K562 (cell line): ENCODE measurements at regions not wholly inside any gene's neighbourhood (a gene's known extent, or its start where the extent isn't known, plus 50 kb on each side); places are given as distances from the start of the nearest gene placed in this dataset.

Experiments
- ATAC-seq: fragments of 200-7000 bp; cut with Tn5 transposase; 3 replicates; pipeline ENCODE4 v1.9.1; 2020; ENCODE audit warnings: moderate library complexity
- BruUV-seq: library from RNA; stranded (reverse); fragments of 400-500 nt; replicated peaks from 2 replicates; lab custom pipeline; 2021; lab: Mats Ljungman, UMichigan
- CTCF ChIA-PET: fragments of 300-600 bp; formaldehyde crosslinking; extraction: SDS; loops from one replicate; lab custom pipeline; 2021; ENCODE audit warnings: low intra/inter-chr PET ratio; lab: Yijun Ruan, JAX
- POLR2A ChIA-PET: fragments of 300-600, 350-650 bp; sonication (Branson Sonifier 250); formaldehyde crosslinking; extraction: SDS; loops from one replicate; lab custom pipeline; 2021; ENCODE audit warnings: antibody characterized with exemption, inconsistent platforms; lab: Yijun Ruan, JAX
- DNase-seq, 4 experiments: peaks; one replicate each; pipeline versions ENCODE4 v3.0.0 to v3.0.0-alpha.2; 2011 to 2018; ENCODE audit warnings: low spot score in 3 of 4, mixed read lengths in 3 of 4; ENCODE audit errors: extremely low read depth in 1 of 4
- FAIRE-seq: peaks from 2 replicates; lab custom pipeline; 2011; peaks lifted over from hg19 to GRCh38; lab: Jason Lieb, UNC
- H2AFZ ChIP-seq: 2 replicates; pipeline ENCODE4 v1.6.0; 2011; ENCODE audit warnings: low read depth, low read length, control low read depth, inconsistent platforms
- H3K27ac ChIP-seq: fragments of 200-600 bp; 3 replicates; pipeline ENCODE4 v1.8.0; 2011; ENCODE audit warnings: low read depth, mild to moderate bottlenecking, control low read depth, inconsistent platforms, low read length, moderate library complexity, mixed read lengths; ENCODE audit errors: extremely low read depth
- H3K27me3 ChIP-seq, 2 experiments: fragments of 300-600 bp in 1 of 2; 2 replicates in 1 of 2; 3 replicates in 1 of 2; pipeline versions ENCODE4 v1.6.0 to v1.8.0; 2011; ENCODE audit warnings: inconsistent platforms in 2 of 2, low read length in 2 of 2, mild to moderate bottlenecking in 1 of 2, mixed read lengths in 1 of 2, moderate library complexity in 1 of 2; ENCODE audit not compliant: control insufficient read depth in 2 of 2, insufficient read depth in 2 of 2
- H3K36me3 ChIP-seq: fragments of 300-600 bp; 3 replicates; pipeline ENCODE4 v1.8.0; 2011; ENCODE audit warnings: mild to moderate bottlenecking, low read length, inconsistent platforms; ENCODE audit not compliant: control insufficient read depth, insufficient read depth
- H3K4me1 ChIP-seq, 2 experiments: fragments of 200-600 bp in 1 of 2; replicated peaks in 1 of 2; 2 replicates in 1 of 2; 3 replicates in 1 of 2; pipeline versions ENCODE4 v1.5.1 to v1.8.0; 2011; ENCODE audit warnings: inconsistent platforms in 2 of 2, low read length in 2 of 2, mild to moderate bottlenecking in 1 of 2, mixed read lengths in 1 of 2, moderate library complexity in 1 of 2; ENCODE audit not compliant: control insufficient read depth in 2 of 2, insufficient read depth in 2 of 2
- H3K4me2 ChIP-seq: 2 replicates; pipeline ENCODE4 v1.6.1; 2011; ENCODE audit warnings: low read length, control low read depth, inconsistent platforms, mixed read lengths; ENCODE audit not compliant: insufficient read depth
- H3K4me3 ChIP-seq: fragments of 200-600 bp; sonication (generic), shearing (Covaris generic); 2 replicates; pipeline ENCODE4 v1.5.1; 2016; ENCODE audit warnings: control low read depth, inconsistent platforms
- H3K79me2 ChIP-seq: fragments of 200-600 bp; 3 replicates; pipeline ENCODE4 v1.8.0; 2011; ENCODE audit warnings: low read length, inconsistent platforms; ENCODE audit not compliant: control insufficient read depth, insufficient read depth
- H3K9ac ChIP-seq, 2 experiments: 2 replicates each; pipeline versions ENCODE4 v1.6.0 to v1.6.1; 2011; ENCODE audit warnings: low read depth in 2 of 2, low read length in 2 of 2, control low read depth in 1 of 2, inconsistent platforms in 1 of 2, mild to moderate bottlenecking in 1 of 2, mixed read lengths in 1 of 2; ENCODE audit not compliant: insufficient read depth in 1 of 2
- H3K9me1 ChIP-seq: one replicate; pipeline ENCODE4 v1.6.0; 2011; ENCODE audit warnings: inconsistent platforms, mild to moderate bottlenecking, low read length, moderate library complexity; ENCODE audit not compliant: control insufficient read depth, insufficient read depth
- H3K9me3 ChIP-seq: replicated peaks from 2 replicates; pipeline ENCODE4 v1.5.1; 2011; ENCODE audit warnings: low read depth, low read length, inconsistent platforms; ENCODE audit not compliant: control insufficient read depth, insufficient read depth
- H4K20me1 ChIP-seq: replicated peaks from 2 replicates; pipeline ENCODE4 v1.6.1; 2011; ENCODE audit warnings: low read length, inconsistent platforms, mixed read lengths; ENCODE audit not compliant: control insufficient read depth, insufficient read depth
- BRCA1 ChIP-seq, 2 experiments: fragments of 450-650 bp in 1 of 2; sonication (generic) in 1 of 2; formaldehyde crosslinking in 1 of 2; IDR thresholded peaks; 2 replicates each; pipeline versions ENCODE4 v1.5.0 to v1.6.1; 2017 to 2020; ENCODE audit warnings: mild to moderate bottlenecking in 1 of 2, missing genetic modification reagents in 1 of 2
- CXXC5 ChIP-seq: fragments of 250-450 bp; sonication (Bioruptor Pico); IDR thresholded peaks from 2 replicates; pipeline ENCODE4 v1.8.0; 2022; ENCODE audit warnings: inconsistent platforms, mild to moderate bottlenecking, moderate library complexity
- DMBX1 ChIP-seq: fragments of 250-450 bp; sonication (Bioruptor Pico); IDR thresholded peaks from 2 replicates; pipeline ENCODE4 v1.8.0; 2022; ENCODE audit warnings: inconsistent platforms, mild to moderate bottlenecking, moderate library complexity, borderline replicate concordance
- HMG20B ChIP-seq: fragments of 250-450 bp; sonication (Bioruptor Pico); IDR thresholded peaks from 2 replicates; pipeline ENCODE4 v1.5.0; 2021; ENCODE audit warnings: mild to moderate bottlenecking
- L3MBTL2 ChIP-seq: fragments of 450-650 bp; IDR thresholded peaks from 2 replicates; pipeline ENCODE4 v1.6.1; 2016; ENCODE audit warnings: mild to moderate bottlenecking, moderate library complexity
- NFXL1 ChIP-seq: fragments of 450-650 bp; formaldehyde crosslinking; IDR thresholded peaks from 2 replicates; pipeline ENCODE4 v1.4.0; 2021; ENCODE audit warnings: mild to moderate bottlenecking
- NFYB ChIP-seq: IDR thresholded peaks from 2 replicates; pipeline ENCODE4 v1.6.1; 2011; ENCODE audit warnings: mild to moderate bottlenecking, moderate library complexity; ENCODE audit not compliant: insufficient read length; ENCODE audit errors: extremely low read depth
- PCBP2 ChIP-seq: fragments of 200-400 bp; formaldehyde crosslinking; IDR thresholded peaks from 2 replicates; pipeline ENCODE4 v1.6.1; 2018; ENCODE audit warnings: low read length, low read depth, mild to moderate bottlenecking, moderate library complexity; ENCODE audit not compliant: poor library complexity, severe bottlenecking
- POLR2AphosphoS5 ChIP-seq: IDR thresholded peaks from 2 replicates; pipeline ENCODE4 v1.6.1; 2011; ENCODE audit warnings: mild to moderate bottlenecking, low read depth, low read length, moderate library complexity; ENCODE audit not compliant: control insufficient read depth, insufficient read depth
- TEAD1 ChIP-seq, 2 experiments: fragments of 450-650 bp in 1 of 2; sonication (generic) in 1 of 2; formaldehyde crosslinking; IDR thresholded peaks; 2 replicates each; pipeline versions ENCODE4 v1.4.0 to v1.8.0; 2020 to 2022; ENCODE audit warnings: mild to moderate bottlenecking in 2 of 2, missing genetic modification reagents in 1 of 2
- ZNF274 ChIP-seq: IDR thresholded peaks from 2 replicates; pipeline ENCODE4 v1.6.1; 2011; ENCODE audit warnings: low read depth, mild to moderate bottlenecking, low read length, moderate library complexity, borderline replicate concordance
- ZNF717 ChIP-seq: fragments of 250-450 bp; sonication (Bioruptor Pico); IDR thresholded peaks from 2 replicates; pipeline ENCODE4 v1.5.0; 2021
- WGBS: fragments of 100-300 bp; shearing (Covaris generic); methylation state at CpG from one replicate; pipeline ENCODE4 v1.1.6; 2016; ENCODE audit warnings: low coverage, mixed read lengths; ENCODE audit not compliant: insufficient coverage; ENCODE audit errors: missing lambda C conversion rate; 5-methylcytosine and 5-hydroxymethylcytosine counted together
- in situ Hi-C: fragments of 300-500 bp; cut with MboI; formaldehyde crosslinking; loops from 4 replicates; pipeline ENCODE4 v1.15.0; 2018; ENCODE audit warnings: inconsistent platforms, mixed read lengths
- intact Hi-C: fragments of 100-400 bp; cut with micrococcal nuclease; formaldehyde crosslinking; loops from 2 replicates; pipeline ENCODE4 v1.14.2; 2022
- TF ChIP-seq, protein P1 (sequence below): fragments of 250-450 bp; sonication (Bioruptor Pico); IDR thresholded peaks from 2 replicates; pipeline ENCODE4 v1.4.0; 2020; ENCODE audit warnings: mild to moderate bottlenecking, moderate library complexity
- TF ChIP-seq, protein P2 (sequence below): fragments of 450-650 bp; IDR thresholded peaks from 2 replicates; pipeline ENCODE4 v1.6.1; 2017; ENCODE audit warnings: mild to moderate bottlenecking, moderate library complexity
- TF ChIP-seq, protein P3 (sequence below): fragments of 250-450 bp; sonication (Bioruptor Pico); IDR thresholded peaks from 2 replicates; pipeline ENCODE4 v1.8.0; 2022; ENCODE audit warnings: moderate library complexity, mild to moderate bottlenecking, inconsistent platforms

DNA sequence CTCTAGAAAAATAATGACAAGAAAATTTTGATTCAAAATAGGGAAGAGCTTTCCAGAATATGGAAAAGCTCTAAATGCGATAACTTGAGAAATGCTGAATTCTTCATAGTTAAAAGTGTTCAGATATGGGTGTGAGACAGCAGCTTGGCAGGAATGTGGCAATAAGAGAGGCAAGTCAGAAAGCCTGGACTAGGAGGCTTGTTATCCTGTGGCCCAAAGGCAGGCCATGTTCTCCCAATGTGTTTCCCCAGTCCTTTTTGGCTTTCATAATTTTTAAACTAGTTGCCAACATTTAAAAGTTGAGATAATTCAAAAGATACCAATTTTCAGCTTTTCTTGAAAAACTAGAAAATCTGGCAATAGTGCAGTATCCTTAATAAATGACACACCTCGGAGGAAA, 366.3 kb upstream of the FANCL start:
- no peaks in the 10 kb centered on the region for H4K20me1 ChIP-seq
- WGBS = 58% methylated on average over 2 of the region's 2 CpGs
- in situ Hi-C loops (no loop called here), intact Hi-C loops (loop anchor here (5.0 kb wide), 1 partner anchor 60 kb away; no protein-coding TSS in a partner anchor)
- DNase-seq (no peak), ATAC-seq (no peak), FAIRE-seq (peak; percentile 48)
- no peak overlapping the region for H3K27ac ChIP-seq
- H3K27me3 ChIP-seq = no peaks in the 10 kb centered on the region
- H3K9me1 ChIP-seq = no peaks in the 10 kb centered on the region
- H3K4me3 ChIP-seq = no peak overlapping the region
- ChIA-PET POLR2A (interaction anchor here (0.6 to 1.2 kb wide), 2 partner anchors 18 to 124 kb away, joined by 3 to 6 read pairs; no protein-coding TSS in a partner anchor), CTCF (no interaction called here)
- no peaks in the 10 kb centered on the region; a peak in 1 of 5 replicates for H3K4me1 ChIP-seq
- H3K4me2 ChIP-seq = no peak overlapping the region
- no peaks in the 10 kb centered on the region for H3K79me2 ChIP-seq
- BruUV-seq = no TSS peak
- no peaks in the 10 kb centered on the region for H3K36me3 ChIP-seq
- H2AFZ ChIP-seq = no peak overlapping the region
- H3K9ac ChIP-seq = no peak overlapping the region
- no peaks in the 10 kb centered on the region for H3K9me3 ChIP-seq
- TF ChIP-seq CXXC5 (peak; percentile 36), POLR2AphosphoS5 (no peak), ZNF274 (no peak), ZNF717 (CRISPR knock-in tag) (no peak), L3MBTL2 (no peak), HMG20B (CRISPR knock-in tag) (no peak), PCBP2 (no peak), BRCA1 (IDR thresholded peaks at IDR 0.05) (no peak), BRCA1 (CRISPR knock-in tag; IDR thresholded peaks at IDR 0.05) (no peak), NFYB (no peak), NFXL1 (CRISPR knock-in tag) (peak; percentile 71; the same call in 1 of the 2 replicates), TEAD1 (CRISPR knock-in tag; IDR thresholded peaks at IDR 0.05) (0 out of 4 replicates have a peak, but pooled peaks of 1 of the 2 experiments have one; percentile 10), DMBX1 (CRISPR knock-in tag) (peak; percentile 91; the same call in 1 of the 2 replicates)
- TF ChIP-seq, protein P1, sequence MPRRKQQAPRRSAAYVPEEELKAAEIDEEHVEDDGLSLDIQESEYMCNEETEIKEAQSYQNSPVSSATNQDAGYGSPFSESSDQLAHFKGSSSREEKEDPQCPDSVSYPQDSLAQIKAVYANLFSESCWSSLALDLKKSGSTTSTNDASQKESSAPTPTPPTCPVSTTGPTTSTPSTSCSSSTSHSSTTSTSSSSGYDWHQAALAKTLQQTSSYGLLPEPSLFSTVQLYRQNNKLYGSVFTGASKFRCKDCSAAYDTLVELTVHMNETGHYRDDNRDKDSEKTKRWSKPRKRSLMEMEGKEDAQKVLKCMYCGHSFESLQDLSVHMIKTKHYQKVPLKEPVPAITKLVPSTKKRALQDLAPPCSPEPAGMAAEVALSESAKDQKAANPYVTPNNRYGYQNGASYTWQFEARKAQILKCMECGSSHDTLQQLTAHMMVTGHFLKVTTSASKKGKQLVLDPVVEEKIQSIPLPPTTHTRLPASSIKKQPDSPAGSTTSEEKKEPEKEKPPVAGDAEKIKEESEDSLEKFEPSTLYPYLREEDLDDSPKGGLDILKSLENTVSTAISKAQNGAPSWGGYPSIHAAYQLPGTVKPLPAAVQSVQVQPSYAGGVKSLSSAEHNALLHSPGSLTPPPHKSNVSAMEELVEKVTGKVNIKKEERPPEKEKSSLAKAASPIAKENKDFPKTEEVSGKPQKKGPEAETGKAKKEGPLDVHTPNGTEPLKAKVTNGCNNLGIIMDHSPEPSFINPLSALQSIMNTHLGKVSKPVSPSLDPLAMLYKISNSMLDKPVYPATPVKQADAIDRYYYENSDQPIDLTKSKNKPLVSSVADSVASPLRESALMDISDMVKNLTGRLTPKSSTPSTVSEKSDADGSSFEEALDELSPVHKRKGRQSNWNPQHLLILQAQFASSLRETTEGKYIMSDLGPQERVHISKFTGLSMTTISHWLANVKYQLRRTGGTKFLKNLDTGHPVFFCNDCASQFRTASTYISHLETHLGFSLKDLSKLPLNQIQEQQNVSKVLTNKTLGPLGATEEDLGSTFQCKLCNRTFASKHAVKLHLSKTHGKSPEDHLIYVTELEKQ = 0 out of 2 replicates have a peak, but pooled peaks have one; percentile 28
- TF ChIP-seq, protein P2, sequence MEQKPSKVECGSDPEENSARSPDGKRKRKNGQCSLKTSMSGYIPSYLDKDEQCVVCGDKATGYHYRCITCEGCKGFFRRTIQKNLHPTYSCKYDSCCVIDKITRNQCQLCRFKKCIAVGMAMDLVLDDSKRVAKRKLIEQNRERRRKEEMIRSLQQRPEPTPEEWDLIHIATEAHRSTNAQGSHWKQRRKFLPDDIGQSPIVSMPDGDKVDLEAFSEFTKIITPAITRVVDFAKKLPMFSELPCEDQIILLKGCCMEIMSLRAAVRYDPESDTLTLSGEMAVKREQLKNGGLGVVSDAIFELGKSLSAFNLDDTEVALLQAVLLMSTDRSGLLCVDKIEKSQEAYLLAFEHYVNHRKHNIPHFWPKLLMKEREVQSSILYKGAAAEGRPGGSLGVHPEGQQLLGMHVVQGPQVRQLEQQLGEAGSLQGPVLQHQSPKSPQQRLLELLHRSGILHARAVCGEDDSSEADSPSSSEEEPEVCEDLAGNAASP = no peak
- TF ChIP-seq, protein P3, sequence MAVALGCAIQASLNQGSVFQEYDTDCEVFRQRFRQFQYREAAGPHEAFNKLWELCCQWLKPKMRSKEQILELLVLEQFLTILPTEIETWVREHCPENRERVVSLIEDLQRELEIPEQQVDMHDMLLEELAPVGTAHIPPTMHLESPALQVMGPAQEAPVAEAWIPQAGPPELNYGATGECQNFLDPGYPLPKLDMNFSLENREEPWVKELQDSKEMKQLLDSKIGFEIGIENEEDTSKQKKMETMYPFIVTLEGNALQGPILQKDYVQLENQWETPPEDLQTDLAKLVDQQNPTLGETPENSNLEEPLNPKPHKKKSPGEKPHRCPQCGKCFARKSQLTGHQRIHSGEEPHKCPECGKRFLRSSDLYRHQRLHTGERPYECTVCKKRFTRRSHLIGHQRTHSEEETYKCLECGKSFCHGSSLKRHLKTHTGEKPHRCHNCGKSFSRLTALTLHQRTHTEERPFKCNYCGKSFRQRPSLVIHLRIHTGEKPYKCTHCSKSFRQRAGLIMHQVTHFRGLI (CRISPR knock-in tag) = peak; percentile 67; the same call in 1 of the 2 replicates
